PC-3 (cell line): ENCODE measurements at regions not wholly inside any gene's neighbourhood (a gene's known extent, or its start where the extent isn't known, plus 50 kb on each side); places are given as distances from the start of the nearest gene placed in this dataset.

Experiments
- ATAC-seq: fragments of 200-7000 bp; cut with Tn5 transposase; 2 replicates; pipeline ENCODE4 v1.9.1; 2020; ENCODE audit warnings: mild to moderate bottlenecking, moderate library complexity
- BruUV-seq: library from RNA; stranded (reverse); fragments of 400-500 nt; replicated peaks from 2 replicates; lab custom pipeline; 2021; lab: Mats Ljungman, UMichigan
- CTCF ChIA-PET: fragments of 300-600 bp; sonication (Branson Sonifier 250); formaldehyde crosslinking; loops from one replicate; lab custom pipeline; 2022; ENCODE audit warnings: antibody characterized with exemption; lab: Charles Lee
- POLR2A ChIA-PET: fragments of 300-600 bp; sonication (Branson Sonifier 250); formaldehyde crosslinking; loops from one replicate; lab custom pipeline; 2022; ENCODE audit warnings: antibody characterized with exemption; ENCODE audit not compliant: unreplicated experiment; lab: Charles Lee
- DNase-seq: peaks from one replicate; pipeline ENCODE4 v3.0.0-alpha.2; 2015
- H2AFZ ChIP-seq: fragments of 300-600 bp; sonication (generic); 2 replicates; pipeline ENCODE4 v1.6.0; 2016; ENCODE audit warnings: antibody characterized with exemption, low read length
- H3F3A ChIP-seq: fragments of 300-600 bp; sonication (generic); one replicate; pipeline ENCODE4 v1.6.0; 2017; ENCODE audit warnings: antibody characterized with exemption, low read length, control low read depth, mild to moderate bottlenecking; ENCODE audit not compliant: unreplicated experiment
- H3K27ac ChIP-seq: fragments of 300-600 bp; sonication (generic); 2 replicates; pipeline ENCODE4 v1.5.1; 2016; ENCODE audit warnings: mild to moderate bottlenecking, low read length
- H3K27me3 ChIP-seq: fragments of 300-600 bp; sonication (generic); 2 replicates; pipeline ENCODE4 v1.6.1; 2016; ENCODE audit warnings: low read length, mixed read lengths
- H3K36me3 ChIP-seq: fragments of 300-600 bp; sonication (generic); 2 replicates; pipeline ENCODE4 v1.6.1; 2016; ENCODE audit warnings: low read depth, mixed run types, low read length, mixed read lengths
- H3K4me1 ChIP-seq: fragments of 300-600 bp; sonication (generic); 2 replicates; pipeline ENCODE4 v1.5.1; 2016; ENCODE audit warnings: low read length; ENCODE audit not compliant: insufficient read depth
- H3K4me2 ChIP-seq: fragments of 300-600 bp; sonication (generic); 2 replicates; pipeline ENCODE4 v1.6.0; 2016; ENCODE audit warnings: low read length
- H3K4me3 ChIP-seq: fragments of 300-600 bp; sonication (generic); 2 replicates; pipeline ENCODE4 v1.5.1; 2016; ENCODE audit warnings: mild to moderate bottlenecking, low read length, mixed read lengths
- H3K79me2 ChIP-seq: fragments of 300-600 bp; sonication (generic); 2 replicates; pipeline ENCODE4 v1.6.1; 2017; ENCODE audit warnings: low read length, mixed read lengths
- H3K9ac ChIP-seq: fragments of 300-600 bp; sonication (generic); 2 replicates; pipeline ENCODE4 v1.6.0; 2016; ENCODE audit warnings: mild to moderate bottlenecking, low read length
- H3K9me2 ChIP-seq: fragments of 300-600 bp; sonication (generic); replicated peaks from 2 replicates; pipeline ENCODE4 v1.6.1; 2016; ENCODE audit warnings: mixed run types, low read length, mixed read lengths
- H3K9me3 ChIP-seq: fragments of 300-600 bp; sonication (generic); 2 replicates; pipeline ENCODE4 v1.6.1; 2016; ENCODE audit warnings: low read length, mixed read lengths
- H4K20me1 ChIP-seq: fragments of 300-600 bp; sonication (generic); 2 replicates; pipeline ENCODE4 v1.6.1; 2016; ENCODE audit warnings: low read length, mixed read lengths
- EZH2 ChIP-seq: fragments of 300-600 bp; sonication (generic); IDR thresholded peaks from one replicate; pipeline ENCODE4 v1.6.1; 2017; ENCODE audit warnings: antibody characterized with exemption, mild to moderate bottlenecking, low read length; ENCODE audit not compliant: unreplicated experiment
- EZH2phosphoT487 ChIP-seq: fragments of 300-600 bp; sonication (generic); IDR thresholded peaks from 2 replicates; pipeline ENCODE4 v1.6.1; 2018; ENCODE audit warnings: mild to moderate bottlenecking, antibody characterized with exemption, low read length, borderline replicate concordance
- intact Hi-C: fragments of 100-400 bp; cut with micrococcal nuclease; formaldehyde crosslinking; loops from 2 replicates; pipeline ENCODE4 v1.9.0; 2023
- TF ChIP-seq, protein P1 (sequence below): fragments of 300-600 bp; sonication (generic); conservative IDR thresholded peaks from 2 replicates; pipeline ENCODE4 v1.5.1; 2017; ENCODE audit warnings: antibody characterized with exemption, low read depth, mild to moderate bottlenecking, low read length

DNA sequence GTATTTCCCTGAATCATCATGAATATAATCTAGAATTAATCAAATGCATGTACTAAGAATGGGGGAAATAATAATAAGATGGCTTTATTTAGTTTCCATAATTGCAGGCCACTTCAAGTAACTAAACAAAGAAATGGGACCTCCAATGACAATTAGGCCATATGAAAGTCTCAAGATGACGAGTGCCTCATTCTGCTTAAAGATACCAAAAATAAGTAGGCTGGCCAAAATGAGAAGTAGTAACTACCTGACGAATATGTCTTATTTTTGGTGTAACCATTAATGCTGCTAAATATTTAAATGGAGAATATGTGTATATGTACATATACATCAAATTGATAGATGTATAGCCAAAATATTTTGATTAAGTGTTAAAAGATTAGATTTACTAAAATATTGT, 932.6 kb downstream of the EPHA3 start:
- Histone ChIP-seq H3K27me3 (peaks cover 12% of the 10 kb centered on the region; the same call in 1 of the 2 replicates), H3K27ac (no peak overlapping the region), H3F3A (no peaks in the 10 kb centered on the region), H2AFZ (no peak overlapping the region), H3K4me1 (no peaks in the 10 kb centered on the region), H3K36me3 (no peaks in the 10 kb centered on the region), H3K9ac (no peak overlapping the region), H3K79me2 (no peaks in the 10 kb centered on the region), H3K4me2 (no peak overlapping the region), H3K4me3 (no peak overlapping the region), H3K9me2 (no peaks in the 10 kb centered on the region), H3K9me3 (no peaks in the 10 kb centered on the region), H4K20me1 (no peaks in the 10 kb centered on the region)
- no TSS peak for BruUV-seq
- intact Hi-C loops = no loop called here
- no peak for DNase-seq
- no peak for ATAC-seq
- TF ChIP-seq EZH2phosphoT487 (no peak), EZH2 (no peak)
- TF ChIP-seq, protein P1, sequence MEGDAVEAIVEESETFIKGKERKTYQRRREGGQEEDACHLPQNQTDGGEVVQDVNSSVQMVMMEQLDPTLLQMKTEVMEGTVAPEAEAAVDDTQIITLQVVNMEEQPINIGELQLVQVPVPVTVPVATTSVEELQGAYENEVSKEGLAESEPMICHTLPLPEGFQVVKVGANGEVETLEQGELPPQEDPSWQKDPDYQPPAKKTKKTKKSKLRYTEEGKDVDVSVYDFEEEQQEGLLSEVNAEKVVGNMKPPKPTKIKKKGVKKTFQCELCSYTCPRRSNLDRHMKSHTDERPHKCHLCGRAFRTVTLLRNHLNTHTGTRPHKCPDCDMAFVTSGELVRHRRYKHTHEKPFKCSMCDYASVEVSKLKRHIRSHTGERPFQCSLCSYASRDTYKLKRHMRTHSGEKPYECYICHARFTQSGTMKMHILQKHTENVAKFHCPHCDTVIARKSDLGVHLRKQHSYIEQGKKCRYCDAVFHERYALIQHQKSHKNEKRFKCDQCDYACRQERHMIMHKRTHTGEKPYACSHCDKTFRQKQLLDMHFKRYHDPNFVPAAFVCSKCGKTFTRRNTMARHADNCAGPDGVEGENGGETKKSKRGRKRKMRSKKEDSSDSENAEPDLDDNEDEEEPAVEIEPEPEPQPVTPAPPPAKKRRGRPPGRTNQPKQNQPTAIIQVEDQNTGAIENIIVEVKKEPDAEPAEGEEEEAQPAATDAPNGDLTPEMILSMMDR = no peak
- ChIA-PET CTCF (no interaction called here), POLR2A (no interaction called here)

DNA sequence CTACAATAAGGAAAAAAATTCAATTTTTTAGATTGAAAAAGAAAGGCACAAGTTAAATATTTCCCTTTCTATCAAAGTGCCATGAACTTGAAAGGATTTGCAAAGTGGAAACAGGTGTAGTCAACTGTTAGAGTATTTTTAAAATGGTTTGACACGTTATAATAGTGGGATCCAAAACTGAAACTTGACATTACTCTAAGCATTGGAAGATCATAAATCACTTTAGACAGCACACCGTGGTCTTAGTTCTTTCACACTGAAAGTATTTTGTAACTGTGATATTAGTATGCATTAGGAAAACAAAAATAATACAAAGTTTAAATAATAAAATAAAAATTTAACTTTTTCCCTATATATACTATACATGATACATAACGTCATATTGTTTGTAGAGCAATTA, 933.1 kb downstream of the EPHA3 start:
- no peak for ATAC-seq
- no peaks in the 10 kb centered on the region for H3K9me3 ChIP-seq
- H3K36me3 ChIP-seq = no peaks in the 10 kb centered on the region
- DNase-seq = no peak
- no peak for TF ChIP-seq EZH2
- TF ChIP-seq, protein P1 = no peak
- no peak for TF ChIP-seq EZH2phosphoT487
- H3K79me2 ChIP-seq = no peaks in the 10 kb centered on the region
- H3K4me3 ChIP-seq = no peak overlapping the region
- no peak overlapping the region for H3K9ac ChIP-seq
- H3K4me2 ChIP-seq = no peak overlapping the region
- H3F3A ChIP-seq = no peaks in the 10 kb centered on the region
- no peak overlapping the region for H2AFZ ChIP-seq
- intact Hi-C loops = no loop called here
- H4K20me1 ChIP-seq = no peaks in the 10 kb centered on the region
- no peaks in the 10 kb centered on the region for H3K9me2 ChIP-seq
- no TSS peak for BruUV-seq
- CTCF ChIA-PET = no interaction called here
- POLR2A ChIA-PET = no interaction called here
- H3K27ac ChIP-seq = no peak overlapping the region
- no peaks in the 10 kb centered on the region for H3K4me1 ChIP-seq
- H3K27me3 ChIP-seq = peaks cover 8% of the 10 kb centered on the region; the same call in 1 of the 2 replicates

DNA sequence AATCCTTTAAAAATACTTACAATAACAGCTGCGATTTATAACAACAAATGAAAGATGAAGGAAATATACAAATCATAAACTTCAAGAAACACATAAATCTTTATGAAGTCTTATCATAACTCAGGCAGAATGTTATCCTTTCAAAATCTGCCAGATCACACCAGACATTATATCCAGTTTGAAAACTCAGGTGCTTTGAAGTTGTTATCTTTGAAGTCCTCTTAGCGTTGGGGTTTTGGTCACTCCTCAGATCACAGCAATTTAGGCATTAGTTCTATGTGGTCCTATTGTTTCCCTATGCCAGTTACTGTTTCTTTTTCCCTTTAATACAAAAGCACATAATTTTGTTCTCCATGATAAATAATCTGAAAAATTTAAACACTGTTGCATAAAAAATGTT, 934.6 kb downstream of the EPHA3 start:
- H3K9me3 ChIP-seq = no peaks in the 10 kb centered on the region
- H4K20me1 ChIP-seq = no peaks in the 10 kb centered on the region
- DNase-seq (no peak), ATAC-seq (no peak)
- H3K9ac ChIP-seq = no peak overlapping the region
- H3K36me3 ChIP-seq = no peaks in the 10 kb centered on the region
- no peak overlapping the region for H3K4me2 ChIP-seq
- no peak overlapping the region for H3K27ac ChIP-seq
- H2AFZ ChIP-seq = no peak overlapping the region
- no peak for TF ChIP-seq EZH2
- TF ChIP-seq, protein P1 = no peak
- no peak for TF ChIP-seq EZH2phosphoT487
- ChIA-PET CTCF (no interaction called here), POLR2A (no interaction called here)
- intact Hi-C loops = no loop called here
- no peak overlapping the region for H3K4me3 ChIP-seq
- H3F3A ChIP-seq = no peaks in the 10 kb centered on the region
- no peaks in the 10 kb centered on the region for H3K79me2 ChIP-seq
- BruUV-seq = no TSS peak
- H3K9me2 ChIP-seq = no peaks in the 10 kb centered on the region
- H3K27me3 ChIP-seq = no peaks in the 10 kb centered on the region
- no peaks in the 10 kb centered on the region for H3K4me1 ChIP-seq
